Karpas-422 (cell line): ENCODE measurements at regions not wholly inside any gene's neighbourhood (a gene's known extent, or its start where the extent isn't known, plus 50 kb on each side); places are given as distances from the start of the nearest gene placed in this dataset.

ENCODE experiments used
- DNase-seq: peaks from one replicate; pipeline ENCODE4 v3.0.0-alpha.2; 2015
- H2AFZ ChIP-seq: fragments of 200-600 bp; sonication (generic); 2 replicates; pipeline ENCODE4 v1.6.1; 2014; ENCODE audit warnings: antibody characterized with exemption, low read length, mixed read lengths
- H3K27ac ChIP-seq: fragments of 200-600 bp; sonication (generic); 2 replicates; pipeline ENCODE4 v1.5.1; 2014; ENCODE audit warnings: mild to moderate bottlenecking, low read length, moderate library complexity
- H3K27me3 ChIP-seq: fragments of 200-600 bp; sonication (generic); 2 replicates; pipeline ENCODE4 v1.6.1; 2014; ENCODE audit warnings: low read length, mixed read lengths
- H3K36me3 ChIP-seq: fragments of 200-600 bp; sonication (generic); 2 replicates; pipeline ENCODE4 v1.6.1; 2014; ENCODE audit warnings: low read length, mixed read lengths; ENCODE audit not compliant: insufficient read depth
- H3K4me1 ChIP-seq: fragments of 200-600 bp; sonication (generic); 2 replicates; pipeline ENCODE4 v1.6.1; 2014; ENCODE audit warnings: mild to moderate bottlenecking, low read length, mixed read lengths
- H3K4me2 ChIP-seq: fragments of 200-600 bp; sonication (generic); 2 replicates; pipeline ENCODE4 v1.6.1; 2014; ENCODE audit warnings: low read length, low read depth, mild to moderate bottlenecking; ENCODE audit not compliant: poor library complexity, severe bottlenecking
- H3K4me3 ChIP-seq: fragments of 200-600 bp; sonication (generic); 2 replicates; pipeline ENCODE4 v1.5.1; 2014; ENCODE audit warnings: mild to moderate bottlenecking, antibody characterized with exemption, low read length, mixed read lengths
- H3K79me2 ChIP-seq: fragments of 200-600 bp; sonication (generic); 2 replicates; pipeline ENCODE4 v1.6.1; 2014; ENCODE audit warnings: mild to moderate bottlenecking, low read length, mixed read lengths
- H3K9ac ChIP-seq: fragments of 200-600 bp; sonication (generic); 2 replicates; pipeline ENCODE4 v1.6.0; 2014; ENCODE audit warnings: low read length
- H3K9me2 ChIP-seq: fragments of 200-600 bp; sonication (generic), shearing (Covaris generic); replicated peaks from 2 replicates; pipeline ENCODE4 v1.6.0; 2014; ENCODE audit warnings: mild to moderate bottlenecking, low read length, moderate library complexity; ENCODE audit not compliant: insufficient read depth
- H3K9me3 ChIP-seq: fragments of 300-700, 200-600 bp; sonication (generic); 2 replicates; pipeline ENCODE4 v1.6.1; 2014; ENCODE audit warnings: low read length, mixed read lengths
- H4K20me1 ChIP-seq: fragments of 200-600 bp; sonication (generic); 2 replicates; pipeline ENCODE4 v1.6.1; 2014; ENCODE audit warnings: mild to moderate bottlenecking, antibody characterized with exemption, low read length, low read depth; ENCODE audit not compliant: insufficient read depth

- H2AFZ ChIP-seq, result no peak overlapping the region
- DNase-seq, result no peak
- H4K20me1 ChIP-seq, result no peaks in the 10 kb centered on the region
- H3K27ac ChIP-seq, result no peak overlapping the region
- H3K27me3 ChIP-seq, result no peaks in the 10 kb centered on the region
- no peaks in the 10 kb centered on the region for H3K36me3 ChIP-seq
- H3K4me1 ChIP-seq, result no peaks in the 10 kb centered on the region
- no peak overlapping the region for H3K4me2 ChIP-seq
- H3K9me3 ChIP-seq, result peaks cover 7% of the 10 kb centered on the region
- H3K4me3 ChIP-seq, result no peak overlapping the region
- no peak overlapping the region for H3K9ac ChIP-seq
- no peaks in the 10 kb centered on the region for H3K9me2 ChIP-seq
- no peaks in the 10 kb centered on the region for H3K79me2 ChIP-seq
Measured at GRCh38 chr1:69363236-69363635, 204.5 kb upstream of the LRRC7 start.

GRCh38 chr1:69373520-69373919 lies 194.2 kb upstream of the LRRC7 start:
- Histone ChIP-seq H3K9me3 (peaks cover 18% of the 10 kb centered on the region), H3K4me3 (no peak overlapping the region), H3K36me3 (no peaks in the 10 kb centered on the region), H2AFZ (no peak overlapping the region), H3K27me3 (no peaks in the 10 kb centered on the region), H3K9me2 (no peaks in the 10 kb centered on the region), H3K27ac (no peak overlapping the region), H3K79me2 (no peaks in the 10 kb centered on the region), H3K4me1 (no peaks in the 10 kb centered on the region), H3K4me2 (no peak overlapping the region), H3K9ac (no peak overlapping the region), H4K20me1 (no peaks in the 10 kb centered on the region)
- DNase-seq, result no peak

- Histone ChIP-seq H4K20me1 (no peaks in the 10 kb centered on the region), H2AFZ (no peak overlapping the region), H3K9me3 (peaks cover 17% of the 10 kb centered on the region), H3K4me1 (no peaks in the 10 kb centered on the region), H3K27me3 (no peaks in the 10 kb centered on the region), H3K9ac (no peak overlapping the region), H3K36me3 (no peaks in the 10 kb centered on the region), H3K4me3 (no peak overlapping the region), H3K79me2 (no peaks in the 10 kb centered on the region), H3K9me2 (no peaks in the 10 kb centered on the region), H3K27ac (no peak overlapping the region), H3K4me2 (no peak overlapping the region)
- DNase-seq, result no peak
Measured at GRCh38 chr1:69376408-69376807, 191.3 kb upstream of the LRRC7 start.

GRCh38 chr1:69377507-69377906 lies 190.2 kb upstream of the LRRC7 start:
- H2AFZ ChIP-seq, result no peak overlapping the region
- DNase-seq, result no peak
- no peaks in the 10 kb centered on the region for H4K20me1 ChIP-seq
- H3K9ac ChIP-seq, result no peak overlapping the region
- H3K79me2 ChIP-seq, result no peaks in the 10 kb centered on the region
- no peak overlapping the region for H3K4me2 ChIP-seq
- no peak overlapping the region for H3K27ac ChIP-seq
- peaks cover 14% of the 10 kb centered on the region for H3K9me3 ChIP-seq
- H3K27me3 ChIP-seq, result no peaks in the 10 kb centered on the region
- H3K36me3 ChIP-seq, result no peaks in the 10 kb centered on the region
- H3K4me1 ChIP-seq, result no peaks in the 10 kb centered on the region
- H3K9me2 ChIP-seq, result no peaks in the 10 kb centered on the region
- no peak overlapping the region for H3K4me3 ChIP-seq

GRCh38 chr1:69388044-69388443 lies 179.7 kb upstream of the LRRC7 start:
- Histone ChIP-seq H3K4me1 (no peaks in the 10 kb centered on the region), H3K4me2 (no peak overlapping the region), H3K79me2 (no peaks in the 10 kb centered on the region), H4K20me1 (no peaks in the 10 kb centered on the region), H3K9ac (no peak overlapping the region), H3K9me2 (no peaks in the 10 kb centered on the region), H2AFZ (no peak overlapping the region), H3K27ac (no peak overlapping the region), H3K9me3 (peaks cover 2% of the 10 kb centered on the region; the same call in 1 of the 2 replicates), H3K4me3 (no peak overlapping the region), H3K36me3 (no peaks in the 10 kb centered on the region), H3K27me3 (no peaks in the 10 kb centered on the region)
- DNase-seq, result no peak

- Histone ChIP-seq H3K4me1 (no peaks in the 10 kb centered on the region), H3K27me3 (no peaks in the 10 kb centered on the region), H3K36me3 (no peaks in the 10 kb centered on the region), H2AFZ (no peak overlapping the region), H3K9me2 (no peaks in the 10 kb centered on the region), H3K79me2 (no peaks in the 10 kb centered on the region), H3K9me3 (peaks cover 13% of the 10 kb centered on the region), H3K27ac (no peak overlapping the region), H3K4me2 (no peak overlapping the region), H3K9ac (no peak overlapping the region), H3K4me3 (no peak overlapping the region), H4K20me1 (no peaks in the 10 kb centered on the region)
- no peak for DNase-seq
Measured at GRCh38 chr1:69400128-69400527, 167.6 kb upstream of the LRRC7 start.

GRCh38 chr1:69401879-69402278 lies 165.8 kb upstream of the LRRC7 start:
- no peaks in the 10 kb centered on the region for H4K20me1 ChIP-seq
- no peaks in the 10 kb centered on the region for H3K27me3 ChIP-seq
- no peak overlapping the region for H3K4me2 ChIP-seq
- H2AFZ ChIP-seq, result no peak overlapping the region
- no peaks in the 10 kb centered on the region for H3K9me2 ChIP-seq
- no peak overlapping the region for H3K9ac ChIP-seq
- no peak overlapping the region for H3K4me3 ChIP-seq
- no peak for DNase-seq
- H3K4me1 ChIP-seq, result no peaks in the 10 kb centered on the region
- H3K79me2 ChIP-seq, result no peaks in the 10 kb centered on the region
- no peak overlapping the region for H3K27ac ChIP-seq
- no peaks in the 10 kb centered on the region for H3K36me3 ChIP-seq
- peaks cover 9% of the 10 kb centered on the region for H3K9me3 ChIP-seq

- Histone ChIP-seq H3K36me3 (no peaks in the 10 kb centered on the region), H3K4me2 (no peak overlapping the region), H3K4me1 (no peaks in the 10 kb centered on the region), H2AFZ (no peak overlapping the region), H3K79me2 (no peaks in the 10 kb centered on the region), H3K4me3 (no peak overlapping the region), H3K9me3 (peaks cover 9% of the 10 kb centered on the region), H3K27ac (no peak overlapping the region), H4K20me1 (no peaks in the 10 kb centered on the region), H3K27me3 (no peaks in the 10 kb centered on the region), H3K9ac (no peak overlapping the region), H3K9me2 (no peaks in the 10 kb centered on the region)
- DNase-seq, result no peak
Measured at GRCh38 chr1:69403756-69404320, 163.9 kb upstream of the LRRC7 start.

GRCh38 chr1:69404486-69404885 lies 163.2 kb upstream of the LRRC7 start:
- Histone ChIP-seq H3K4me3 (no peak overlapping the region), H3K9me3 (peaks cover 9% of the 10 kb centered on the region), H3K79me2 (no peaks in the 10 kb centered on the region), H3K9me2 (no peaks in the 10 kb centered on the region), H3K4me2 (no peak overlapping the region), H4K20me1 (no peaks in the 10 kb centered on the region), H3K27ac (no peak overlapping the region), H3K27me3 (no peaks in the 10 kb centered on the region), H3K4me1 (no peaks in the 10 kb centered on the region), H3K36me3 (no peaks in the 10 kb centered on the region), H2AFZ (no peak overlapping the region), H3K9ac (no peak overlapping the region)
- DNase-seq, result no peak
